G401.6 (cell line): ENCODE measurements at regions not wholly inside any gene's neighbourhood (a gene's known extent, or its start where the extent isn't known, plus 50 kb on each side); places are given as distances from the start of the nearest gene placed in this dataset.
"Not testable (repeated sequence)": the region's sequence is repeated elsewhere in the genome, so short reads cannot be mapped to it uniquely, and the experiment has no call there.

Experiments
- FAIRE-seq: peaks from 2 replicates; lab custom pipeline; 2012; peaks lifted over from hg19 to GRCh38; lab: Jason Lieb, UNC

DNA sequence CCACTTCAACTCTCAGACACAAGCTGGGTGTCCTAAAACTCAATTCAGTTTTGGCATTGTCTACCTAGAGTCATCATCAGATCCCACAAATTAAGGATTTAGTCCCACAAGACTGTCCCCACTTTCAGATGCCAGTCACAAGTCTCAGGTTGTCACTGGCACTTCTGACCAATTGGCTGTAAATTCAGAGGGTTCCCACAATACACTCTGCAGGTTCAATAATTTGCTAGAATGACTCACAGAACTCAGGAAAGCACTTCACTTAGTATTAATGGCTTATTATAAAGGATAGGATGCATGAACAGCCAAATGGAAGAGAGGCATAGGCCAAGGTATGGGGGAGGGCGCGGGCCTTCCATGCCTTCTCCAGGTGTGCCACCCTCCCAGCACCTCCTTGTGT is 209.1 kb downstream of the SREK1 start:
- FAIRE-seq: no peak

DNA sequence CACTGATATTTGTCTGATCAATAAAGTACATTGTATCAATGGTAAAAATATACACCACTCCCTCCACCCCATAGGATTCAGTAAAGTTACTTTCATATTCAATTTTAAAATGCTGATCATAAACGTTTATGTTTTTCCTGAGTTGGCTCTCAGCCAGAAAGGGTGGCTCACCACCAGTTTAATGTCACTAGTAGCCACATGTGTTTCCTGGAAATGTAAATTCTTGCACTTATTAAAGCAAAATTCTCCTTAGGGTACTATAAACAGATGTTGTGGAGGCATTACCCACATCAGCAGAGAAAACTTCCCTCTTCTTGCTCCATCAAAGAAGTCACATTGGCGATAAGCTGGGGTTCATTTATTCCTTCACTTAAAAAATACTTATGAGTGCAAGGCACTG is 210.3 kb downstream of the SREK1 start:
- no peak for FAIRE-seq

GRCh38 chr5:66356011-66356565 is 212.0 kb downstream of the SREK1 start:
- no peak for FAIRE-seq

DNA sequence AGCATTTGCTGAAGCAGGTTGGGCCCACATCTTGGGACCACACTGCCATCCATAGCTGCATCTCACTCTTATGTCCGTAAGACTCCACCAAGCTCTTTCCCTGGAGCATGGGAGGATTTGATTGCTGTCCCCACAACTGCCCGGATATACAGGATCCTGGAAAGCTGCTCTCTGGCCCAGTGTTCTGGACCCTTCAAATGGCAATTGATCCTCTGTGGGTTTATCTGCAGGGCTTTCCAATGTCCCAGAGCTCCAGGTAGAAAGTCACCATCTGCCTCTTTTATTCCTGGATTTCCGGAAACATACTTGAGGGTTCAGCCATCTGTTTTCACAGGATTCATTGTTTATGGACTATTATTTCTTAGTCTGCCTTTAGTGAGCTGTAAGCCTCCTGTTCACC is 214.6 kb downstream of the SREK1 start:
- FAIRE-seq: no peak

GRCh38 chr5:66361070-66361469 is 217.0 kb downstream of the SREK1 start:
- no peak for FAIRE-seq

DNA sequence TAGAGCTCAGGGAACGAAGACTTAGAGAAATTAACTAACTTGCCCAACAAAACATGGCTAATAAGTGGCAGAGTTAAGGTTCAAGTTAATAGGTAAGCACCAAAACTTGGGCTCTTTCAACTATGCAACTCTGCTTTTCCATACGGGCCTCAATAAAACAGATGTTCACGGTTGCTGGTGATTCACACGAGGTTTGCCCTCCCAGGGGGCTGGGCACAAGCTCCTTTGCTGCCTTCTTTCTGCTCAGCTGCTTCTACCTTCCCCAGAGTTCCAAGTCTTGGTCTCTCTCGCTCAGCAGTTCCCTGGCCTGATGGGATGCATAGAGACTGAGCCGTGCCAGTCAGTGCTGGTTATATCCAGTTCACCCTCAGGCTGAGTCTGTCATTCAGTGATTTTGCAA is 217.9 kb downstream of the SREK1 start:
- FAIRE-seq: no peak

GRCh38 chr5:66362687-66363086 is 218.6 kb downstream of the SREK1 start:
- FAIRE-seq: no peak

- FAIRE-seq: no peak
Observed at GRCh38 chr5:66363097-66363496, 219.0 kb downstream of the SREK1 start.

GRCh38 chr5:66364186-66364585 is 220.1 kb downstream of the SREK1 start:
- FAIRE-seq: no peak

GRCh38 chr5:66365981-66366380 is 221.9 kb downstream of the SREK1 start:
- no peak for FAIRE-seq

DNA sequence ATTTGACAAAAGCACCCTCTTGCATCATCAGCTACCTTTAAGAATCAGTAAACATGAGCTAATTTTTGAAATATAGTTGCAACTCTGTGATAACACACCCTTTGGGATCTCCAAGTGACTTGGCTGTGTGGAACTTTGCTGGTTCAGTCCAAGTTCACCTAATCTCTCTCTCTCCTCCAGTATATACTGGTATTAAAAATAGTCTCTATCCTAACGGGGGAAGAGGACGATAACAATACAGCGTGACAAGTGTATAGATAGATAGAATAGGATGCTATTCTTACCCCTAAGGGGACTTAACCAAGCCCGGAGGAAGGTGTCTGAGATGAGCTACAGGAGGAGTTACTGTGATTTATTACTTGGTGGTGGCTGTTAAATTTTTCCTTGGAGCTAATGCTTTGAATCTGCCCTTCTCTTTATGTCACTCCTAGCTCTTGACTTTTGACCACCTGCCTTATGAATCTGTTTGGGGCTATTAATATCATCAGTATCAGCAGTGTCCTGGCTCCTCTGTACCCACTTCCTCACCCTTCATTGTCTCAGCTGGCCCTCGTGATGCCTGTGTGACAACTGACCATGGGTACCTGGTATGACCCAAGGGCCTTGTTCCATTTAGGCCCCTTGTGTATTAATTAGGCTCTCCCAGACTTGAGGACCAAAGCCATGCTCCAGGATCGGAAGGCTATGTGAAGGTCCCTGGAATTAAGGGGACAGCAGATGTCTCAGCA is 223.9 kb downstream of the SREK1 start:
- FAIRE-seq: no peak

- FAIRE-seq: no peak
Observed at GRCh38 chr5:66368811-66369210, 224.7 kb downstream of the SREK1 start.

DNA sequence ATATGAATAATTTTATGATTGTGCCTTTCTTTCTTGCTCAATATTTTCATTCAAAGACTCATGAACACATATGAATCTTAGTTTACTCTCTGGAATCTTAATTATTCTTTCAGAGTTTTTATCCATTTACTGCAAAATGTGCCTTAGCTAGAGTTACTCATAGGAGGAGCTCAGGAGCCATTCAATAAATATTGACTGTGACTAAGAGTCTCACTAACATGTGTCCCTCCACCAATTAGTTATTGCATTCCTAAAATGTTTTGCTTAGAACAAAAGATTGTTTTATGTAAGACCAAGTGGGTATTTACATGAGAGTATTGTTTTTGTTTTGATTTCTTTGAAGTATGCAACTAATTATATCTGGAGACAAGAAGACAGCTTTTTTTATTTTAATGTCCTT is 218.4 kb upstream of the MAST4 start:
- no peak for FAIRE-seq

DNA sequence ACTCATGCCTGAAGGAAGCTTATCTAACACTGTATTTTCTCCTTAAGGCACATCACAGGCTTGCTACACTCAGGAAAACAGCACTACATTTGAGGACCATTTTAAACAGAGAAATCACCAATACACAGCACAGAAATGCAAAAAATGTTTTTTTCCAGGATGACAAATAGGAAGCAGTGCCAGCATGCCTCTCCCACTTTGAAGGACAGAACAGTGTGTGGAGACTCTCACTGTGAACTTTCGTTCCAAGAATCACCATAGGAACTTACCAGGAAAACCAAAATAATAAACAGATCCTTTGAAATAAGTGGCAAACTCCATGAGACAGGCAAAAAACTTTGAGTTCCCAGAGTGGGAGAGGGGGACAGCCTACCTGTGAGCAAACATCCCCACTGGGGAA is 217.8 kb upstream of the MAST4 start:
- no peak for FAIRE-seq

DNA sequence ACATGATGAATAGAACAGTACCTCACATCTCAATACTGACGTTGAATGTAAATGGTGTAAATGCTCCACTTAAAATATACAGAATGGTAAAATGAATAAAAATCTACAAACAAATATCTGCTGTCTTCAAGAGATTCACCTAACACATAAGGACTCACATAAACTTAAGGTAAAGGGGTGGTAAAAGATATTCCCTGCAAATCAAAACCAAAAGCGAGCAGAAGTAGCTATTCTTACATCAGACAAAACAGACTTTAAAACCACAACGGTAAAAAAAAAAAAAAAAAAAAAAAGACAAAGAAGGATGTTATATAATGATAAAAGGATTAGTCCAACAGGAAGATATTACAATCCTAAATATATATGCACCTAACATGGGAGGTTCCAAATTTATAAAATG is 214.0 kb upstream of the MAST4 start:
- FAIRE-seq: no peak

DNA sequence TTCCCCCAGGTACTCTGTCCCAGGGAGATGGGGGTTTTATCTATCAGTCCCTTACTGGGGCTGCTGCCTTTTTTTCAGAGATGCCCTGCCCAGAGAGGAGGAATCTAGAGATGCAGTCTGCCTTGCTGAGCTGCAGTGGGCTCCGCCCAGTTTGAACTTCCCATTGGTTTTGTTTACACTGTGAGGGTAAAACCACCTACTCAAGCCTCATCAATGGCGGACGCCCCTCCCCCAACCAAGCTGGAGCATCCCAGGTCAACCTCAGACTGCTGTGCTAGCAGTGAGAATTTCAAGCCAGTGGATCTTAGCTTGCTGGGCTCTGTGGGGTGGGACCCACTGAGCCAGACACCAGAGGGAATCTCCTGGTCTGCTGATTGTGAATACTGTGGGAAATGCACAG is 191.0 kb upstream of the MAST4 start:
- not testable (repeated sequence) for FAIRE-seq

DNA sequence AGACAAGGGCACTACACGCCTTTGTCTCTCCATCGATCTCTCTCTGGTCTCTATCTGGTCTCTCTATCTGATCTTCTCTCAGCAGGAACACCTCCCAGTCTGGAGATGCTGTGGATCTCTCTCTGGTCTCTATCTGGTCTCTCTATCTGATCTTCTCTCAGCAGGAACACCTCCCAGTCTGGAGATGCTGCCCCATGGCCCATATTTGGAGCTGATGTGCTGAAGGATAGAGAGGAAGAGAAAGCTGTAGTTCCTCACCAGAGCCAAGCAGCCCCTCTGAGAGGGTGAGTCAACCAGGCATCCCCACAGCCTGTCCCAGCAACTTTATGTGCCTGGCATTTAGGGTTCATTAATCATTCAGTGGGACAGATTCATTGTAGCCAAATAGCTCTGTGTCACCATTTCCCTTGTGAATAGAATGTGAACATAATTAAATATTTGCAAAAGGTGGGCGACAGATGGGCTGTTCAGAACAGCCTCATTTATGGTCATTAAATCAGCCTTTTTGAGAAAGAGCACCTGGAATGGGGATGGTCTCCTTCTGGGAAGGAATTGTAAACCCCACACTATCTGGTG is 189.3 kb upstream of the MAST4 start:
- no peak for FAIRE-seq

GRCh38 chr5:66407765-66408164 is 188.4 kb upstream of the MAST4 start:
- FAIRE-seq: no peak

- FAIRE-seq: no peak
Observed at GRCh38 chr5:66408576-66408975, 187.6 kb upstream of the MAST4 start.

GRCh38 chr5:66410122-66410521 is 186.1 kb upstream of the MAST4 start:
- no peak for FAIRE-seq

DNA sequence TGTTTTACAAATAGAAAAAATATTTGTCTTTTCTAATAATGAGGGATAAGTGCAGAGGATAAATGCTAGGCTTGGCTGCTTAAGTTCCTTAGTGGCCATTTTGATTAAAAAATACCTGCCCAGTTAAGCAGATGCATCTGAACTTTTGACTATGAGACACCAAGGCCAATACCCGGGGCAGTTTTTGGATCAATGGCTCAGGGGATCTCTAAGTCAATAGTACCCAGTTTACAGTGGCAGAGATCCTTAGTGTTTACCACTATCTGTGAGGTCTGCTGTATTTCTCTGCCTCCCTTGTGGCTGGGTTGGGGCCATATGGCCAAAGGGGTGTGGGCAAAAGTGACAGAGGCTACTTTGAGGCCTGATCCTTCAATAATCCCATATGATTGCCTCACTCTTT is 184.5 kb upstream of the MAST4 start:
- FAIRE-seq: no peak

GRCh38 chr5:66413931-66414330 is 182.3 kb upstream of the MAST4 start:
- FAIRE-seq: no peak

DNA sequence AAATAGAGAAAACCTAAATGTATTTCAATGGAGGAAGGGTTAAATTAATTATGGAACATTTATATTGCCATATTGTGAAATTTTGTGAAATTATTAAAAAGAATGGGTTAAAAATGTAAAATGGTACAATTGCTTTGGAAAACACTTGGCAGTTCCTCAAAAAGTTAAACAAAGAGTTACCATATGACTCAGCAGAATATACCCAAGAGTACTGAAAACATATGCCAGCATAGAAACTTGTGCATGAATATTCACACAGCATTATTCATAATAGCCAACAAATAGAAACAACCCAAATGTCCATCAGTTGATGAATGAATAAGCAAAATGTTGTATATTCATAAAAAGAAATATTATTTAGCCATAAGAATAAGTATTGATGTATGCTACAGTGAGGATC is 181.0 kb upstream of the MAST4 start:
- FAIRE-seq: no peak

DNA sequence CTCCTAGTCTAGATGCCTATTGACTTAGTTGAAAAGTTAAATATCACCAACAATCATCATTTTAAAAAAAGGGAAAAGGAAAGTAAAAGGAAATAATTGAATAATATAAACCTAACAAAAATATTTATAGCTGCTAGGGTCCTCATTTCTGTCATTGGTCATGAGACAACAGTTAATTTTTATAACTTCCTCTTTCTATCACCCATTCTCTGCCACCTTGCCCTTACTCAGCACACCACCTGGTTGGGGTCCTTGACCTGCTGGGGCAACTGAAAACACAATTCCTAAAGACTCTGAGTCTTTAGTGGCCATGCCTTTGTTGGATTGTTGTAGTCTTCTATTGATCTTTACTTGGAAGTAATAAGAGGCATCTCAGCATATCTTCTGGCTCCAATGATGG is 179.5 kb upstream of the MAST4 start:
- FAIRE-seq: no peak
